Nephron progenitor cell (in vitro differentiated cells): ENCODE measurements at regions not wholly inside any gene's neighbourhood (a gene's known extent, or its start where the extent isn't known, plus 50 kb on each side); places are given as distances from the start of the nearest gene placed in this dataset.

Experiments
- DNase-seq: peaks from one replicate; pipeline ENCODE4 v3.0.0; 2021
- H3K27ac Mint-ChIP-seq: 2 replicates; pipeline ENCODE4 v1.8.0; 2021; ENCODE audit warnings: mild to moderate bottlenecking, moderate library complexity, mixed read lengths
- H3K27me3 Mint-ChIP-seq: 2 replicates; pipeline ENCODE4 v1.8.0; 2021; ENCODE audit warnings: mild to moderate bottlenecking, low read depth, mixed read lengths; ENCODE audit not compliant: poor library complexity
- H3K36me3 Mint-ChIP-seq: 2 replicates; pipeline ENCODE4 v1.8.0; 2021; ENCODE audit warnings: low read depth, mixed read lengths
- H3K4me1 Mint-ChIP-seq: 2 replicates; pipeline ENCODE4 v1.8.0; 2021; ENCODE audit warnings: mixed read lengths
- H3K4me3 Mint-ChIP-seq: 2 replicates; pipeline ENCODE4 v1.8.0; 2021; ENCODE audit warnings: mild to moderate bottlenecking, moderate library complexity, mixed read lengths
- H3K9me3 Mint-ChIP-seq: 2 replicates; pipeline ENCODE4 v1.8.0; 2021; ENCODE audit warnings: mild to moderate bottlenecking, moderate library complexity, mixed read lengths
- TF ChIP-seq, protein P1 (sequence below): fragments of 200-600 bp; sonication (generic); IDR thresholded peaks from 2 replicates; pipeline ENCODE4 v1.5.0; 2021; ENCODE audit warnings: antibody characterized with exemption

DNA sequence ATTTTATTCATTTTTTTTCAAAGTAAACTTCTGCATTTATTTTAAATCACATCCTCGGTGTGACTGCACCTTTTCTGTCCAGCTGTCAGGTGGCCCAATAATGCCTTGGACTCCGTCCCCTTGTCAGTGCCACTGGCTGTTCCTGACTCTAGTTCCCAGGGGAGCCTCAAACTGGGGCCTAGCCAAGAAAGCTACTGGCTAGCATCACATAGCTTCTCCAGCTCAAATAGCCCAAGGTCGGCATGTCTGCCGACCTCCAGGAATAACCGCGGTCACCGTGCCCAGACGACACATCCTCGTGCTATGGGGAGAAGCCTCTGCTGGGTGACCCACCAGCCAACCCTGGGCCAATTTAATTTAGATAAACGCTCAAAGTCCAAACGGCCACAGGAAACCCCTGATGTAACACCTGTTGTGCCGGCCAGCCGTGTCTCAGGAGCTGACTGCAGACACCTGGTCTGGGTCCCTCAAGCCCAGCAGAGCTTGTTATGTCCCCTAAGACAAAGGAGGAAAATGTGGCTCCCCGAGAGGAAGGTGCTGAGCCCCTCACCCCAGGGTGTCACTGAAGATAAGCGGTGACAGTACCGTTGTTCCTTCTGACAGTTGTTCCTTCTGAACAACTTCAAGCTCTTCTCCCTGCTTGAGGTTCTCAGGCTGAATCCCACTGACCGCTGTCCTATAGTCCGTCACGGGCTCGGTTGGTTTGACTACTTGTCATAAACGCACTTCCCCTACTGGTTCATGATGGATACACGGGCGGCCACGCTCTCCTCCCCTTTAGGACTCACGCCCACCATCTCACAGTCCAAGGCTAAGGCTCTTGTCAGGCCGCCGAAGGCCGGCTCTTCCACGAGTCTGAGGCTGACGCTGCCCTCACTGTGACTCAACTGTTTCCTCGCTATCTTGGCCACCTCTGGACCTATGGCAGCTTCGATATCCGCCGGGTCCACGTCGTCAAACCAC lies 126.2 kb downstream of the KLF13 start:
- TF ChIP-seq, protein P1, sequence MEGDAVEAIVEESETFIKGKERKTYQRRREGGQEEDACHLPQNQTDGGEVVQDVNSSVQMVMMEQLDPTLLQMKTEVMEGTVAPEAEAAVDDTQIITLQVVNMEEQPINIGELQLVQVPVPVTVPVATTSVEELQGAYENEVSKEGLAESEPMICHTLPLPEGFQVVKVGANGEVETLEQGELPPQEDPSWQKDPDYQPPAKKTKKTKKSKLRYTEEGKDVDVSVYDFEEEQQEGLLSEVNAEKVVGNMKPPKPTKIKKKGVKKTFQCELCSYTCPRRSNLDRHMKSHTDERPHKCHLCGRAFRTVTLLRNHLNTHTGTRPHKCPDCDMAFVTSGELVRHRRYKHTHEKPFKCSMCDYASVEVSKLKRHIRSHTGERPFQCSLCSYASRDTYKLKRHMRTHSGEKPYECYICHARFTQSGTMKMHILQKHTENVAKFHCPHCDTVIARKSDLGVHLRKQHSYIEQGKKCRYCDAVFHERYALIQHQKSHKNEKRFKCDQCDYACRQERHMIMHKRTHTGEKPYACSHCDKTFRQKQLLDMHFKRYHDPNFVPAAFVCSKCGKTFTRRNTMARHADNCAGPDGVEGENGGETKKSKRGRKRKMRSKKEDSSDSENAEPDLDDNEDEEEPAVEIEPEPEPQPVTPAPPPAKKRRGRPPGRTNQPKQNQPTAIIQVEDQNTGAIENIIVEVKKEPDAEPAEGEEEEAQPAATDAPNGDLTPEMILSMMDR, result no peak
- DNase-seq, result no peak
- Mint-ChIP-seq H3K4me3 (no peak overlapping the region), H3K27me3 (peaks cover 11% of the 10 kb centered on the region), H3K4me1 (peaks cover 6% of the 10 kb centered on the region), H3K27ac (no peak overlapping the region), H3K36me3 (peaks cover 6% of the 10 kb centered on the region), H3K9me3 (peaks cover 24% of the 10 kb centered on the region)

DNA sequence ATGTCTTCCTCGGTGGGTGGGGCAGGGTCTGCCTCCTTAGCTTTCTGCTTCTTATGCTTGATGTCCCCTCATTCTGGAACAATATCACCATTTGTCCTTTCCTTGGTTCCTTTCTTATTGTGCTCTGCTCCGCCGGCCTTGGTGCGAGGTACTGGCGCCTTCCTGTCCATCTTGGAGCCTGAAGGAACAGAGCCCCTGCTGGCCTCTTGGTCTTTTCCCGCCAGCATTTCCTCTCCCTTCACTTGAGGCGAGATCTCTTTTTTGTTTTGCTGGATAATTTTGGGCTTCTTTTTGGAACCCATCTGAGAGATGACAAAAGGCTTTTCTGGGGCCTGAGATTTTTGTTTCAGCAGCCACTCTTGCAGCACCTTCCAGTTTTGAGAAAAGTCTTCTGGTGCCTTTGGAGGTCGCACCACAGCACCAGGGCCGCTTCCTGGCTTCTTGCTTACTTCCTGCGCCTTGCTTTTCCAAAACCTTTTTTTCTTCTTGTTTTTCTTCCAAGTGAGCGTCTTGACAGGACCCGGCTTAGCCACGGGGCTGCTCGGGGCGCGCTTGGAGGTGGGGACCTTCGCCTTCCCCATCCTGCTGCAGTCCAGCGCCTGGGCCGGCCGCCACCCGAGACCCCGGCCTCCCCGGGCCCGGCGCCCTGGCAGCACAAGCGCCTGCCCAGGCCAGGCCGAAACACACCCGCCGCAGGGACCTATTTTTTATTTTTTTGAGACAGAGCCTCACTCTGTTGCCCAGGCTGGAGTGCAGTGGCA lies 127.1 kb downstream of the KLF13 start:
- Mint-ChIP-seq H3K27me3 (peaks cover 11% of the 10 kb centered on the region), H3K36me3 (peaks cover 6% of the 10 kb centered on the region), H3K4me3 (no peak overlapping the region), H3K9me3 (peaks cover 24% of the 10 kb centered on the region), H3K4me1 (peaks cover 6% of the 10 kb centered on the region), H3K27ac (peak overlapping the region; percentile 14)
- no peak for DNase-seq
- TF ChIP-seq, protein P1, result no peak

DNA sequence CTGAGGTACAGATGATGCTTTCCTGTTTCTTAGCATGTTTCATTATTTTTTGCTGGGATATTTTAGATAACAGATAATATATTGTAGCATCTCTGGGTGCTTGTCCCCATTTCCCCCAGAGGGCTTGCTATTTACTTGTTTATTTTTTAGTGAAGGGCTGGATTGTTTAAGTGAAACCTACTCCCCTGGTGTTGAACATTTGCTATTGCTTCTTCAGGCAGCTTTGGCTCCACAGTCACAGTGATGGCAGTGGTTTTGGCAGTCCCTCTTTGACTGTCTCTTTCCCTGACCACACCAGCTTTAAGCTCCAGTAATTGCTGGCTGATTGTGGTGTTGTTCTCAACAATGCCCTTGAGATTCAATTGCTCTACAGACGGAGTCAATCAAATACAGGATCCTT lies 128.9 kb downstream of the KLF13 start:
- H3K4me1 Mint-ChIP-seq, result peaks cover 7% of the 10 kb centered on the region

DNA sequence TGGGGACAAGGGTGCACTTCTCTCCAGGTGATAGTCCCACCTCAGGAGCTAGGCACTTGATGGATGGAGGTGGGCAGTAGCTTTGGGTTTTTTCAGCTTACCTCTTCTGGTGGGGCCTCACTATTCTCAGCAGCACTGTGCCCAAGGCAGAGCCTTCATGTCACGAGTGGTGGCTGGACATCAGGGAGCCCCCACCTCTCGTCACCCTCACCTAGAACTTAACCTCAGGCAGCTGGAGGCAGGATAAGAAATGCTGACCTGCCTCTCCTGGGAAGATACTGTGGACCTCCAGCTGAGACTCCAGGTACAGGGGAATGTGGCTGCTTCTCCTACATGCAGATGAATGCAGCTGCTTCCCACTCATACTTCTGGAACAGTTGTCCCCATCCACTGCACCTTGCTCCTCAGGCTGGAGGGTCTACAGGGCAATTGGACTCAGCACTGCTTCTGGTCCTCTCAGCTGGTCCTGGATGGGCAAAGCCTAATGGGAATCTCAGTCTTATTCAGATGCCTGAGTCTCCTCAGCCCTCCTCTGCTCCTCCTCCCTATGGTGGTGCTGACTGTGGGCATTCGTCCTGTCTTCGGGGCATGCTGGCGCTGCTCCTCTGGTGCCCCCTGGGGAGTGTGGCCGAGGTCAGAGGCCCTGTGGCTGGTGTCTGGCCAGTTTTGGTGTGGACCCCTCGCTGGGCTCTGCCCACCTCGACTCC lies 129.9 kb downstream of the KLF13 start:
- Mint-ChIP-seq H3K27me3 (peaks cover 6% of the 10 kb centered on the region), H3K4me1 (peaks cover 12% of the 10 kb centered on the region), H3K9me3 (peaks cover 24% of the 10 kb centered on the region), H3K36me3 (peaks cover 6% of the 10 kb centered on the region), H3K27ac (no peak overlapping the region), H3K4me3 (no peak overlapping the region)
- no peak for DNase-seq
- TF ChIP-seq, protein P1, result no peak

More for the DNA sequence above, 128.9 kb downstream of the KLF13 start:
- no peak overlapping the region for H3K27ac Mint-ChIP-seq
- no peak for DNase-seq
- TF ChIP-seq, protein P1, result no peak
- peaks cover 24% of the 10 kb centered on the region for H3K9me3 Mint-ChIP-seq
- H3K36me3 Mint-ChIP-seq, result peaks cover 6% of the 10 kb centered on the region
- H3K4me3 Mint-ChIP-seq, result no peak overlapping the region
- peaks cover under 1% of the 10 kb centered on the region for H3K27me3 Mint-ChIP-seq

DNA sequence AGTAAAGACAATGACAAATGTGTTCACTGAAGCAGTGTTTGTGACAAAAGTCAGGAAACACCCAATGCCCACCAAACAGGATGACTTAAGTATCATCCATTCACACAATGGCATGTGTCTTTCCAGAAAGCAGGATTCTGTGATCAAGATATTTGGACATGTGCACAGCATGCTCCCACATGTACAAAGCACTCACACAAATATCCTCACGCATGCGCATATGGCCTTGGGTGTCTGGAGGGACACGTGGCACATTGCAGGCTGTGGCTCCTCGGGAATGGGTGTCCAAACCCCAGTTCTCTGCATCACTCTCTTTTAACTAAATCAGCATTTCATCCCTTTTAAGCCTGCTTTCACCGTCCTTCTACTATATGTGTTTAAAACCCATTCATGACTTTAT lies 130.5 kb downstream of the KLF13 start:
- TF ChIP-seq, protein P1, result no peak
- Mint-ChIP-seq H3K4me3 (no peak overlapping the region), H3K27me3 (peaks cover 7% of the 10 kb centered on the region), H3K9me3 (peaks cover 24% of the 10 kb centered on the region), H3K36me3 (peaks cover 6% of the 10 kb centered on the region), H3K4me1 (peaks cover 12% of the 10 kb centered on the region), H3K27ac (no peak overlapping the region)
- DNase-seq, result no peak
